Endothelial cell of umbilical vein (primary cell): ENCODE measurements at regions not wholly inside any gene's neighbourhood (a gene's known extent, or its start where the extent isn't known, plus 50 kb on each side); places are given as distances from the start of the nearest gene placed in this dataset.

Experiments used
- BruUV-seq: library from RNA; stranded (reverse); fragments of 400-500 nt; replicated peaks from 2 replicates; lab custom pipeline; 2021; lab: Mats Ljungman, UMichigan
- CTCF ChIA-PET: fragments of 300-600, 350-600 bp; sonication (Branson Sonifier 250); formaldehyde crosslinking; loops from one replicate; lab custom pipeline; 2021; ENCODE audit warnings: antibody characterized with exemption, inconsistent platforms; lab: Charles Lee
- POLR2A ChIA-PET: fragments of 300-600, 350-600 bp; sonication (Branson Sonifier 250); formaldehyde crosslinking; loops from one replicate; lab custom pipeline; 2021; ENCODE audit warnings: antibody characterized with exemption, inconsistent platforms; lab: Charles Lee
- DNase-seq: peaks from one replicate; pipeline ENCODE4 v3.0.0-alpha.2; 2011; ENCODE audit warnings: low read depth, low spot score
- FAIRE-seq: peaks from 2 replicates; lab custom pipeline; 2011; peaks lifted over from hg19 to GRCh38; lab: Jason Lieb, UNC
- H2AFZ ChIP-seq: 2 replicates; pipeline ENCODE4 v1.6.0; 2012; ENCODE audit warnings: low read depth, low read length, control low read depth, inconsistent platforms
- H3K27ac ChIP-seq: 2 replicates; pipeline ENCODE4 v1.5.1; 2011; ENCODE audit warnings: low read depth, mild to moderate bottlenecking, control low read depth, low read length, moderate library complexity; ENCODE audit not compliant: insufficient read depth
- H3K27me3 ChIP-seq, 2 experiments: 2 replicates each; pipeline versions ENCODE4 v1.6.0 to v1.6.1; 2011; ENCODE audit warnings: low read length in 2 of 2, mixed read lengths in 1 of 2; ENCODE audit not compliant: control insufficient read depth in 2 of 2, insufficient read depth in 2 of 2
- H3K36me3 ChIP-seq, 2 experiments: 2 replicates in 1 of 2; 3 replicates in 1 of 2; pipeline ENCODE4 v1.5.1; 2011; ENCODE audit warnings: low read length in 2 of 2, mild to moderate bottlenecking in 1 of 2, moderate library complexity in 1 of 2; ENCODE audit not compliant: control insufficient read depth in 2 of 2, insufficient read depth in 2 of 2; ENCODE audit errors: extremely low read depth in 1 of 2
- H3K4me1 ChIP-seq: 3 replicates; pipeline ENCODE4 v1.5.1; 2011; ENCODE audit warnings: mild to moderate bottlenecking, low read length; ENCODE audit not compliant: control insufficient read depth, insufficient read depth; ENCODE audit errors: extremely low read depth
- H3K4me2 ChIP-seq: 2 replicates; pipeline ENCODE4 v1.6.1; 2011; ENCODE audit warnings: low read length, control low read depth, mixed read lengths; ENCODE audit not compliant: insufficient read depth
- H3K4me3 ChIP-seq, 3 experiments: fragments of 200-600 bp in 1 of 3; sonication (generic), shearing (Covaris generic) in 1 of 3; replicated peaks in 1 of 3; 2 replicates each; pipeline ENCODE4 v1.5.1; 2011 to 2016; ENCODE audit warnings: control low read depth in 3 of 3, low read length in 3 of 3, mild to moderate bottlenecking in 2 of 3, inconsistent platforms in 1 of 3, low read depth in 1 of 3, moderate library complexity in 1 of 3; ENCODE audit not compliant: insufficient read depth in 1 of 3
- H3K79me2 ChIP-seq: 2 replicates; pipeline ENCODE4 v1.6.0; 2012; ENCODE audit warnings: low read length, inconsistent platforms; ENCODE audit not compliant: control insufficient read depth, insufficient read depth
- H3K9ac ChIP-seq: replicated peaks from 2 replicates; pipeline ENCODE3; 2011; ENCODE audit warnings: low read length, control low read depth; ENCODE audit not compliant: insufficient read depth; ENCODE audit errors: extremely low read depth
- H3K9me1 ChIP-seq: replicated peaks from 3 replicates; pipeline ENCODE4 v1.6.0; 2011; ENCODE audit warnings: mild to moderate bottlenecking, low read length; ENCODE audit not compliant: control insufficient read depth, insufficient read depth; ENCODE audit errors: extremely low read depth
- H3K9me3 ChIP-seq: replicated peaks from 2 replicates; pipeline ENCODE4 v1.5.1; 2012; ENCODE audit warnings: low read length, inconsistent platforms; ENCODE audit not compliant: control insufficient read depth, insufficient read depth
- H4K20me1 ChIP-seq: replicated peaks from 2 replicates; pipeline ENCODE3; 2011; ENCODE audit warnings: mild to moderate bottlenecking, low read length; ENCODE audit not compliant: control insufficient read depth, insufficient read depth; ENCODE audit errors: extremely low read depth
- CTCF ChIP-seq, 2 donors: IDR thresholded peaks; 1 replicate in 1 of 2; 2 replicates in 1 of 2; pipeline ENCODE4 v1.5.1; 2011; ENCODE audit warnings: low read length in 2 of 2, mild to moderate bottlenecking in 2 of 2, moderate library complexity in 2 of 2, control low read depth in 1 of 2, inconsistent platforms in 1 of 2, low read depth in 1 of 2; ENCODE audit not compliant: insufficient read depth in 1 of 2; ENCODE audit errors: extremely low read depth in 1 of 2
- EZH2 ChIP-seq: IDR thresholded peaks from 2 replicates; pipeline ENCODE4 v1.6.1; 2012; ENCODE audit warnings: borderline replicate concordance, low read depth, mild to moderate bottlenecking, moderate library complexity, low read length, inconsistent platforms; ENCODE audit not compliant: severe bottlenecking
- FOS ChIP-seq: IDR thresholded peaks from 2 replicates; pipeline ENCODE4 v1.6.1; 2011; ENCODE audit warnings: mild to moderate bottlenecking, low read length, moderate library complexity, borderline replicate concordance; ENCODE audit not compliant: insufficient read depth
- GATA2 ChIP-seq: IDR thresholded peaks from 2 replicates; pipeline ENCODE4 v1.7.0; 2011; ENCODE audit warnings: low read depth, mild to moderate bottlenecking, moderate library complexity, mixed read lengths, low read length; ENCODE audit not compliant: insufficient read length, insufficient read depth
- JUN ChIP-seq: IDR thresholded peaks from 2 replicates; pipeline ENCODE4 v1.6.1; 2011; ENCODE audit warnings: borderline replicate concordance, low read depth; ENCODE audit not compliant: insufficient read length, insufficient read depth
- MYC ChIP-seq: IDR thresholded peaks from one replicate; pipeline ENCODE4 v1.6.1; 2011; ENCODE audit warnings: mild to moderate bottlenecking, low read depth, low read length
- POLR2A ChIP-seq: IDR thresholded peaks from 2 replicates; pipeline ENCODE4 v1.6.1; 2012; ENCODE audit warnings: low read depth, mild to moderate bottlenecking, control low read depth, low read length
- POLR2AphosphoS5 ChIP-seq: IDR thresholded peaks from 2 replicates; pipeline ENCODE4 v1.6.1; 2012; ENCODE audit warnings: low read depth, mild to moderate bottlenecking, control low read depth, low read length, moderate library complexity; ENCODE audit not compliant: insufficient read depth
- dilution Hi-C: fragments of 300-500 bp; cut with MboI; formaldehyde crosslinking; loops from one replicate; pipeline ENCODE4 v1.15.0; 2019; ENCODE audit warnings: low sequenced_read_pairs; ENCODE audit not compliant: extremely low pct_ligation_motif_present
- intact Hi-C: fragments of 100-400 bp; cut with micrococcal nuclease; formaldehyde crosslinking; loops from one replicate; pipeline ENCODE4 v1.10.0; 2022
- TF ChIP-seq, protein P1 (sequence below): IDR thresholded peaks from 2 replicates; pipeline ENCODE4 v1.6.1; 2011; ENCODE audit not compliant: insufficient read depth, insufficient read length

DNA sequence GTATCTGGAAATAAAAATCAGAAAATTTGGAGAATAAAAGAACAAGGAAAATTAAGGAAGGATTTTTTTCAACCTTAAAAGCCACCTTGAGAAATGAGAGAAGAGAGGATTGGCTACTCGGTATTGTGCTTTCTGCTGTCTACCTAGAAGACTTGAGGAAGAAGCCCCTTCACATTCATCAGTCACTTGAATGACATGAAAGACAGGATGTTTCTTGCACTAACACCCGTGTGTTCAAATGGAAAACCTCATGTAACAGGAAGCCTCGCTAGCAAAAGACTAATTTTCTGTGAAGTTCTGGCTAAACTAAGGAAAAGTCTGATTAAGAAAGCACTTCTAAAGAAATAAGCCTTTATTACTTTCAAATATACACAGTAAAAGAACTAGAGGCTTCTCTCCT, 69.9 kb downstream of the OLIG3 start:
- Histone ChIP-seq H3K27ac (no peak overlapping the region), H2AFZ (no peak overlapping the region), H3K79me2 (no peaks in the 10 kb centered on the region), H3K9ac (no peak overlapping the region), H3K4me3 (no peak overlapping the region), H3K4me2 (no peak overlapping the region), H4K20me1 (no peaks in the 10 kb centered on the region), H3K27me3 (peaks cover 0 to 2% of the 10 kb centered on the region in 2 experiments), H3K4me1 (no peaks in the 10 kb centered on the region), H3K9me1 (no peaks in the 10 kb centered on the region), H3K36me3 (no peaks in the 10 kb centered on the region), H3K9me3 (no peaks in the 10 kb centered on the region)
- intact Hi-C loops (no loop called here), dilution Hi-C loops (no loop called here)
- ChIA-PET CTCF (no interaction called here), POLR2A (no interaction called here)
- FAIRE-seq (no peak), DNase-seq (no peak)
- no peak for TF ChIP-seq FOS
- no peak for TF ChIP-seq POLR2AphosphoS5
- TF ChIP-seq EZH2, result no peak
- no peak for TF ChIP-seq POLR2A
- TF ChIP-seq, protein P1, sequence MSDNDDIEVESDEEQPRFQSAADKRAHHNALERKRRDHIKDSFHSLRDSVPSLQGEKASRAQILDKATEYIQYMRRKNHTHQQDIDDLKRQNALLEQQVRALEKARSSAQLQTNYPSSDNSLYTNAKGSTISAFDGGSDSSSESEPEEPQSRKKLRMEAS, result no peak
- no peak for TF ChIP-seq CTCF (IDR thresholded peaks at IDR 0.05; ENCODE audit: extremely low read depth in 1 of 2, insufficient read depth in 1 of 2, low read depth in 1 of 2, low read length in 2 of 2)
- TF ChIP-seq JUN, result no peak
- no peak for TF ChIP-seq MYC
- no peak for TF ChIP-seq GATA2
- no TSS peak for BruUV-seq
